Activated CD4-positive, alpha-beta T cell treated with anti-CD3 and anti-CD28 coated beads, Interleukin-2, amount 10 ng/mL, durations not matched to agents 24 days and 14 days (primary cell): ENCODE measurements at regions not wholly inside any gene's neighbourhood (a gene's known extent, or its start where the extent isn't known, plus 50 kb on each side); places are given as distances from the start of the nearest gene placed in this dataset.

ENCODE experiments used
- DNase-seq: peaks from one replicate; pipeline ENCODE4 v3.0.0; 2022
- H3K27ac Mint-ChIP-seq: one replicate; pipeline ENCODE4 v1.8.0; 2022; ENCODE audit warnings: mild to moderate bottlenecking, mixed read lengths
- H3K27me3 Mint-ChIP-seq: one replicate; pipeline ENCODE4 v1.8.0; 2022; ENCODE audit warnings: mixed read lengths
- H3K36me3 Mint-ChIP-seq: one replicate; pipeline ENCODE4 v1.8.0; 2022; ENCODE audit warnings: low read depth, mild to moderate bottlenecking, mixed read lengths
- H3K4me1 Mint-ChIP-seq: one replicate; pipeline ENCODE4 v1.8.0; 2021; ENCODE audit warnings: mixed read lengths
- H3K4me3 Mint-ChIP-seq: one replicate; pipeline ENCODE4 v1.8.0; 2022; ENCODE audit warnings: mild to moderate bottlenecking, moderate library complexity, mixed read lengths
- H3K9me3 Mint-ChIP-seq: one replicate; pipeline ENCODE4 v1.8.0; 2021; ENCODE audit warnings: mixed read lengths
- intact Hi-C: fragments of 100-400 bp; cut with micrococcal nuclease; formaldehyde crosslinking; loops from one replicate; pipeline ENCODE4 v1.15.1; 2023

GRCh38 chr1:168427051-168427450 lies 116.7 kb downstream of the XCL2 start:
- no peak for DNase-seq
- H3K4me3 Mint-ChIP-seq, result no peak overlapping the region
- intact Hi-C loops, result no loop called here

GRCh38 chr1:168424281-168424680 lies 119.5 kb downstream of the XCL2 start:
- Mint-ChIP-seq H3K36me3 (peaks cover 2% of the 10 kb centered on the region), H3K9me3 (peaks cover 8% of the 10 kb centered on the region), H3K27ac (no peak overlapping the region), H3K4me1 (peaks cover 17% of the 10 kb centered on the region), H3K4me3 (no peak overlapping the region), H3K27me3 (no peaks in the 10 kb centered on the region)
- DNase-seq, result no peak
- intact Hi-C loops, result loop anchor here (5.0 kb wide), 2 partner anchors 62 to 82 kb away; no protein-coding TSS in a partner anchor

More at GRCh38 chr1:168427051-168427450, 116.7 kb downstream of the XCL2 start:
- Mint-ChIP-seq H3K4me1 (peaks cover 8% of the 10 kb centered on the region), H3K27ac (no peak overlapping the region), H3K27me3 (peaks cover 1% of the 10 kb centered on the region), H3K36me3 (peaks cover 2% of the 10 kb centered on the region), H3K9me3 (peaks cover 8% of the 10 kb centered on the region)

- no peaks in the 10 kb centered on the region for H3K27me3 Mint-ChIP-seq
- intact Hi-C loops, result loop anchor here (5.0 kb wide), 2 partner anchors 60 to 80 kb away; no protein-coding TSS in a partner anchor
- H3K27ac Mint-ChIP-seq, result peak overlapping the region; percentile 64
- no peak for DNase-seq
- H3K4me1 Mint-ChIP-seq, result peaks cover 17% of the 10 kb centered on the region
- H3K4me3 Mint-ChIP-seq, result no peak overlapping the region
- H3K36me3 Mint-ChIP-seq, result peaks cover 2% of the 10 kb centered on the region
- peaks cover 8% of the 10 kb centered on the region for H3K9me3 Mint-ChIP-seq
Measured at GRCh38 chr1:168422203-168422847, 121.5 kb downstream of the XCL2 start.

- H3K4me3 Mint-ChIP-seq, result peak overlapping the region; percentile 44
- peaks cover 3% of the 10 kb centered on the region for H3K27me3 Mint-ChIP-seq
- peaks cover 8% of the 10 kb centered on the region for H3K9me3 Mint-ChIP-seq
- H3K27ac Mint-ChIP-seq, result peak overlapping the region; percentile 52
- peaks cover 15% of the 10 kb centered on the region for H3K4me1 Mint-ChIP-seq
- DNase-seq, result peak; percentile 76
- intact Hi-C loops, result loop anchor here (1.0 to 5.0 kb wide), 4 partner anchors 12 to 79 kb away; no protein-coding TSS in a partner anchor
- peaks cover 2% of the 10 kb centered on the region for H3K36me3 Mint-ChIP-seq
Measured at GRCh38 chr1:168421399-168422004, 122.3 kb downstream of the XCL2 start.

GRCh38 chr1:168420177-168420576 lies 123.6 kb downstream of the XCL2 start:
- intact Hi-C loops, result loop anchor here (2.0 to 5.0 kb wide), 3 partner anchors 19 to 78 kb away; no protein-coding TSS in a partner anchor
- Mint-ChIP-seq H3K27me3 (peaks cover 5% of the 10 kb centered on the region), H3K4me1 (peaks cover 15% of the 10 kb centered on the region), H3K9me3 (peaks cover 8% of the 10 kb centered on the region), H3K4me3 (no peak overlapping the region), H3K27ac (no peak overlapping the region), H3K36me3 (peaks cover 2% of the 10 kb centered on the region)
- no peak for DNase-seq

- Mint-ChIP-seq H3K4me1 (peaks cover 15% of the 10 kb centered on the region), H3K4me3 (no peak overlapping the region), H3K27ac (no peak overlapping the region), H3K36me3 (peaks cover 2% of the 10 kb centered on the region), H3K27me3 (peaks cover 5% of the 10 kb centered on the region), H3K9me3 (peaks cover 8% of the 10 kb centered on the region)
- DNase-seq, result no peak
- intact Hi-C loops, result loop anchor here (2.0 to 5.0 kb wide), 3 partner anchors 19 to 77 kb away; no protein-coding TSS in a partner anchor
Measured at GRCh38 chr1:168419736-168420135, 124.1 kb downstream of the XCL2 start.

GRCh38 chr1:168416220-168416619 lies 127.6 kb downstream of the XCL2 start:
- Mint-ChIP-seq H3K4me1 (peaks cover 10% of the 10 kb centered on the region), H3K4me3 (no peak overlapping the region), H3K27me3 (peaks cover 5% of the 10 kb centered on the region), H3K9me3 (no peaks in the 10 kb centered on the region), H3K36me3 (no peaks in the 10 kb centered on the region), H3K27ac (no peak overlapping the region)
- intact Hi-C loops, result no loop called here
- no peak for DNase-seq

- intact Hi-C loops, result no loop called here
- Mint-ChIP-seq H3K36me3 (no peaks in the 10 kb centered on the region), H3K9me3 (peaks cover 2% of the 10 kb centered on the region), H3K27ac (no peak overlapping the region), H3K4me1 (peaks cover 13% of the 10 kb centered on the region), H3K27me3 (peaks cover 5% of the 10 kb centered on the region), H3K4me3 (no peak overlapping the region)
- no peak for DNase-seq
Measured at GRCh38 chr1:168414914-168415313, 128.9 kb downstream of the XCL2 start.

- H3K36me3 Mint-ChIP-seq, result no peaks in the 10 kb centered on the region
- peaks cover 39% of the 10 kb centered on the region for H3K4me1 Mint-ChIP-seq
- H3K4me3 Mint-ChIP-seq, result no peak overlapping the region
- H3K27me3 Mint-ChIP-seq, result no peaks in the 10 kb centered on the region
- intact Hi-C loops, result no loop called here
- H3K27ac Mint-ChIP-seq, result no peak overlapping the region
- DNase-seq, result no peak
- H3K9me3 Mint-ChIP-seq, result peaks cover 5% of the 10 kb centered on the region
Measured at GRCh38 chr1:168410464-168410863, 129.8 kb downstream of the TBX19 start.

- H3K27ac Mint-ChIP-seq, result peak overlapping the region; percentile 83
- H3K36me3 Mint-ChIP-seq, result no peaks in the 10 kb centered on the region
- H3K9me3 Mint-ChIP-seq, result peaks cover 5% of the 10 kb centered on the region
- DNase-seq, result peak; percentile 90
- peak overlapping the region; percentile 7 for H3K4me3 Mint-ChIP-seq
- H3K4me1 Mint-ChIP-seq, result peaks cover 39% of the 10 kb centered on the region
- H3K27me3 Mint-ChIP-seq, result no peaks in the 10 kb centered on the region
- intact Hi-C loops, result loop anchor here (1.0 to 10.0 kb wide), 8 partner anchors 10 to 956 kb away; partner anchors contain the start of genes BLZF1 and NME7
Measured at GRCh38 chr1:168408884-168409283, 128.2 kb downstream of the TBX19 start.

- H3K4me1 Mint-ChIP-seq, result peaks cover 39% of the 10 kb centered on the region
- intact Hi-C loops, result loop anchor here (1.0 to 10.0 kb wide), 4 partner anchors 9 to 956 kb away; partner anchors contain the start of genes BLZF1 and NME7
Measured at GRCh38 chr1:168408539-168408865, 127.8 kb downstream of the TBX19 start.

GRCh38 chr1:168407832-168408538 lies 127.3 kb downstream of the TBX19 start:
- DNase-seq, result no peak
- peaks cover 37% of the 10 kb centered on the region for H3K4me1 Mint-ChIP-seq
- intact Hi-C loops, result loop anchor here (1.0 to 10.0 kb wide), 4 partner anchors 9 to 957 kb away; partner anchors contain the start of genes BLZF1 and NME7
- peaks cover 5% of the 10 kb centered on the region for H3K9me3 Mint-ChIP-seq
- H3K27me3 Mint-ChIP-seq, result no peaks in the 10 kb centered on the region
- H3K4me3 Mint-ChIP-seq, result peak overlapping the region; percentile 53
- no peaks in the 10 kb centered on the region for H3K36me3 Mint-ChIP-seq
- peak overlapping the region; percentile 86 for H3K27ac Mint-ChIP-seq

More at GRCh38 chr1:168408539-168408865, 127.8 kb downstream of the TBX19 start:
- Mint-ChIP-seq H3K27me3 (no peaks in the 10 kb centered on the region), H3K36me3 (no peaks in the 10 kb centered on the region), H3K27ac (peak overlapping the region; percentile 86), H3K4me3 (peak overlapping the region; percentile 53), H3K9me3 (peaks cover 5% of the 10 kb centered on the region)
- DNase-seq, result no peak

GRCh38 chr1:168405906-168406549 lies 125.4 kb downstream of the TBX19 start:
- Mint-ChIP-seq H3K4me1 (peaks cover 38% of the 10 kb centered on the region), H3K9me3 (peaks cover 5% of the 10 kb centered on the region), H3K27ac (no peak overlapping the region), H3K4me3 (no peak overlapping the region), H3K27me3 (no peaks in the 10 kb centered on the region), H3K36me3 (no peaks in the 10 kb centered on the region)
- intact Hi-C loops, result loop anchor here (5.0 to 10.0 kb wide), 2 partner anchors 169 to 959 kb away; partner anchors contain the start of genes BLZF1 and NME7
- DNase-seq, result no peak
